Smooth muscle cell (in vitro differentiated cells): ENCODE measurements at regions not wholly inside any gene's neighbourhood (a gene's known extent, or its start where the extent isn't known, plus 50 kb on each side); places are given as distances from the start of the nearest gene placed in this dataset.

Experiments used
- DNase-seq: peaks from one replicate; lab custom pipeline; 2025; ENCODE audit not compliant: unreplicated experiment; lab: John Stamatoyannopoulos, UW
- H2AFZ ChIP-seq: fragments of 200-600 bp; sonication (generic); 2 replicates; pipeline ENCODE4 v1.6.0; 2016; ENCODE audit warnings: antibody characterized with exemption, low read depth, mild to moderate bottlenecking
- H3F3A ChIP-seq: fragments of 200-600 bp; sonication (generic); 2 replicates; pipeline ENCODE4 v1.6.0; 2017; ENCODE audit warnings: antibody characterized with exemption, low read depth
- H3K27ac ChIP-seq: fragments of 200-600 bp; sonication (generic); 2 replicates; pipeline ENCODE4 v1.5.1; 2016; ENCODE audit warnings: low read depth, mild to moderate bottlenecking
- H3K27me3 ChIP-seq: fragments of 200-600 bp; sonication (generic); 2 replicates; pipeline ENCODE4 v1.6.1; 2016; ENCODE audit warnings: low read depth, mild to moderate bottlenecking
- H3K36me3 ChIP-seq: fragments of 200-600 bp; sonication (generic); 2 replicates; pipeline ENCODE4 v1.5.1; 2016; ENCODE audit warnings: low read depth
- H3K4me1 ChIP-seq: fragments of 200-600 bp; sonication (generic); 2 replicates; pipeline ENCODE4 v1.5.1; 2016; ENCODE audit warnings: low read depth
- H3K4me2 ChIP-seq: fragments of 200-600 bp; sonication (generic); 2 replicates; pipeline ENCODE4 v1.6.0; 2016; ENCODE audit warnings: mild to moderate bottlenecking
- H3K4me3 ChIP-seq: fragments of 200-600 bp; sonication (generic); 2 replicates; pipeline ENCODE4 v1.5.1; 2016; ENCODE audit warnings: mild to moderate bottlenecking
- H3K79me2 ChIP-seq: fragments of 200-600 bp; sonication (generic); 2 replicates; pipeline ENCODE4 v1.6.0; 2016; ENCODE audit warnings: low read depth, mild to moderate bottlenecking
- H3K9ac ChIP-seq: fragments of 200-600 bp; sonication (generic); 2 replicates; pipeline ENCODE4 v1.6.0; 2016; ENCODE audit warnings: low read depth
- H3K9me3 ChIP-seq: fragments of 200-600 bp; sonication (generic); replicated peaks from 2 replicates; pipeline ENCODE4 v1.5.1; 2016; ENCODE audit warnings: low read depth
- H4K20me1 ChIP-seq: fragments of 200-600 bp; sonication (generic); 2 replicates; pipeline ENCODE4 v1.6.0; 2016; ENCODE audit warnings: low read depth
- WGBS: methylation state at CpG from one replicate; pipeline ENCODE4 v1.1.7; 2016; ENCODE audit warnings: low lambda C conversion rate; 5-methylcytosine and 5-hydroxymethylcytosine counted together
- TF ChIP-seq, protein P1 (sequence below): fragments of 200-600 bp; sonication (generic); IDR thresholded peaks from 2 replicates; pipeline ENCODE4 v1.5.1; 2017; ENCODE audit warnings: borderline replicate concordance, mild to moderate bottlenecking, antibody characterized with exemption; ENCODE audit not compliant: insufficient read depth, poor library complexity, severe bottlenecking

DNA sequence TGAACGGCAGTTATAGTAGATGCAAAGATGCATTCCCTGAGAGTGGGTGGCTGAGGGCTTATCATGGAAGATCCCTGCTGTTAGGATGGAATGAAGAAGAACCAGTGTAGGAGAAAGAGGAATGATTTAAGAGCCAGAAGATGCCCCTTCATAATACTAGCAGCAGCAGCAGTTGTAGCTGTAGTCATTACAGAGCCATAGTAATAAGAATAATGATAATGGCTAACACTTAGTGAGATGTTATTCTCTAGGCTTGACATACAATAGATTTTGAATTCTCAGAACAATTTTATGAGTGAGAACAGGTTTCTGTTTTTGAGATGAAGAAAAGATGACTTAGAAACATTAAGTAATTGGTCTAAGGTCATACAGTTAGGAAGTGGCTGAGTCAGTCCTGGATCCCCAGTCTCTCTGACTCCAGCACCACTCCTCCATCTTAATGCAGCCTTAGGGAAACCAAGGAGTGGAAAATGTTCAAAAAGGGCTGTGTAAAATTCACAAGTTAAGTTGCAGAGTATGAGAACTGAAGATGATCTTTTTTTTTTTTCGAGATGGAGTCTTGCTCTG lies 459.4 kb upstream of the SGCD start:
- H3K9ac ChIP-seq = no peak overlapping the region
- H2AFZ ChIP-seq = no peak overlapping the region
- no peaks in the 10 kb centered on the region for H3K36me3 ChIP-seq
- WGBS = 83% methylated on average over 2 of the region's 2 CpGs
- H4K20me1 ChIP-seq = no peaks in the 10 kb centered on the region
- TF ChIP-seq, protein P1, sequence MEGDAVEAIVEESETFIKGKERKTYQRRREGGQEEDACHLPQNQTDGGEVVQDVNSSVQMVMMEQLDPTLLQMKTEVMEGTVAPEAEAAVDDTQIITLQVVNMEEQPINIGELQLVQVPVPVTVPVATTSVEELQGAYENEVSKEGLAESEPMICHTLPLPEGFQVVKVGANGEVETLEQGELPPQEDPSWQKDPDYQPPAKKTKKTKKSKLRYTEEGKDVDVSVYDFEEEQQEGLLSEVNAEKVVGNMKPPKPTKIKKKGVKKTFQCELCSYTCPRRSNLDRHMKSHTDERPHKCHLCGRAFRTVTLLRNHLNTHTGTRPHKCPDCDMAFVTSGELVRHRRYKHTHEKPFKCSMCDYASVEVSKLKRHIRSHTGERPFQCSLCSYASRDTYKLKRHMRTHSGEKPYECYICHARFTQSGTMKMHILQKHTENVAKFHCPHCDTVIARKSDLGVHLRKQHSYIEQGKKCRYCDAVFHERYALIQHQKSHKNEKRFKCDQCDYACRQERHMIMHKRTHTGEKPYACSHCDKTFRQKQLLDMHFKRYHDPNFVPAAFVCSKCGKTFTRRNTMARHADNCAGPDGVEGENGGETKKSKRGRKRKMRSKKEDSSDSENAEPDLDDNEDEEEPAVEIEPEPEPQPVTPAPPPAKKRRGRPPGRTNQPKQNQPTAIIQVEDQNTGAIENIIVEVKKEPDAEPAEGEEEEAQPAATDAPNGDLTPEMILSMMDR = no peak
- no peaks in the 10 kb centered on the region for H3K4me1 ChIP-seq
- no peak overlapping the region for H3K27ac ChIP-seq
- no peaks in the 10 kb centered on the region for H3F3A ChIP-seq
- H3K4me2 ChIP-seq = no peak overlapping the region
- peaks cover 6% of the 10 kb centered on the region for H3K27me3 ChIP-seq
- no peak for DNase-seq
- no peaks in the 10 kb centered on the region for H3K9me3 ChIP-seq
- no peak overlapping the region for H3K4me3 ChIP-seq
- no peaks in the 10 kb centered on the region for H3K79me2 ChIP-seq

DNA sequence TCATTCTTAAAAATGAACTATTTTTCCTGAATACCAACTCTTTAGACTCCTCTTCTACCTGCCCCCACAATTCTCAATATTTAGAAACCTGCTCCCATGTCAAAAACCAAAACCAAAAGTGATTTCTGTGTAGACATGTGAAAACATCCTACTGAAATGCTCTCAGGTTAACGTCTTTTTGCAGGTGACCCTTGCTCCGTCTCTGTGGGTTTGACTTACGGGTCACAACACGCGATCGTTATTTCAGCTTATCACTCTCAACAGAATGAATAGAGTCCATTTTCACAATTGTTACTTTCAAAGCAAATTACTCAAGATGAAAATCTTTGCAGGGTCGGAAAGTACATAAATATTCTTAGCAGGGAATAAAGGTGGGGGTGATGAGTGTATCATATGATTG lies 456.3 kb upstream of the SGCD start:
- no peaks in the 10 kb centered on the region for H3K36me3 ChIP-seq
- no peak overlapping the region for H3K27ac ChIP-seq
- H4K20me1 ChIP-seq = no peaks in the 10 kb centered on the region
- WGBS = 85% methylated on average over 7 of the region's 7 CpGs
- H3F3A ChIP-seq = no peaks in the 10 kb centered on the region
- no peak overlapping the region for H3K4me2 ChIP-seq
- no peaks in the 10 kb centered on the region for H3K79me2 ChIP-seq
- TF ChIP-seq, protein P1 = no peak
- no peaks in the 10 kb centered on the region for H3K4me1 ChIP-seq
- no peak overlapping the region for H3K9ac ChIP-seq
- DNase-seq = no peak
- H3K4me3 ChIP-seq = no peak overlapping the region
- no peak overlapping the region for H2AFZ ChIP-seq
- H3K9me3 ChIP-seq = no peaks in the 10 kb centered on the region
- H3K27me3 ChIP-seq = peaks cover 6% of the 10 kb centered on the region

DNA sequence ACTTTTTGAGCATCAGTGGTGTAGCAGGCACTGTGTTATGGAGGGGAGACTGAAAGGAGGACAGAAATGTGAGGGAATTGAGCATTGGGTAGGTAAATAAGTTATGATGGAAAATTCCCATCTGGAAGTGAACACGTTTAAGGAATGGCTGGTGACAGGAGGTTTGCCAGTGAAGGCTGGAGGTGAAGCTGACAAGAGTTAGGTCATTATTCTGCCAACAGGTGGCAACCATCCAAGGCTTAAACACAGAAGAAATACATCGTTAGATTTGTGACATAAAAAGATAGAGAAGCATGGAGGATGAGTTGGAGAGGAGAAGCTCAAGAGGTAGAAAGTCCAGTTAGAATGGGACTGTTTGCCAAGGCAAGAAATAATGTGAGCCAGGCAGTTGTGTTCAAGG lies 455.3 kb upstream of the SGCD start:
- H3K27ac ChIP-seq = no peak overlapping the region
- H3F3A ChIP-seq = no peaks in the 10 kb centered on the region
- WGBS = 70% methylated on average over 2 of the region's 2 CpGs

More for the DNA sequence above, 455.3 kb upstream of the SGCD start:
- H3K27me3 ChIP-seq = peaks cover 6% of the 10 kb centered on the region
- TF ChIP-seq, protein P1 = no peak
- no peak overlapping the region for H3K4me3 ChIP-seq
- no peaks in the 10 kb centered on the region for H3K79me2 ChIP-seq
- H3K4me2 ChIP-seq = no peak overlapping the region
- no peaks in the 10 kb centered on the region for H3K9me3 ChIP-seq
- DNase-seq = no peak
- no peak overlapping the region for H3K9ac ChIP-seq
- no peaks in the 10 kb centered on the region for H4K20me1 ChIP-seq
- no peak overlapping the region for H2AFZ ChIP-seq
- H3K36me3 ChIP-seq = no peaks in the 10 kb centered on the region
- H3K4me1 ChIP-seq = no peaks in the 10 kb centered on the region
